CD4-positive, alpha-beta memory T cell (primary cell): ENCODE measurements at regions not wholly inside any gene's neighbourhood (a gene's known extent, or its start where the extent isn't known, plus 50 kb on each side); places are given as distances from the start of the nearest gene placed in this dataset.

Experiments
- CTCF ChIA-PET: fragments of 350-600 bp; sonication (Branson Sonifier 250); formaldehyde crosslinking; loops from one replicate; lab custom pipeline; 2021; ENCODE audit warnings: inconsistent platforms; ENCODE audit not compliant: partially characterized antibody; lab: Charles Lee
- POLR2A ChIA-PET: fragments of 350-600 bp; sonication (Branson Sonifier 250); formaldehyde crosslinking; loops from one replicate; lab custom pipeline; 2021; ENCODE audit not compliant: partially characterized antibody; lab: Charles Lee
- DNase-seq, 5 donors: peaks; one replicate each; pipeline versions ENCODE4 v3.0.0 to v3.0.0-alpha.2; 2020 to 2022; ENCODE audit warnings: mixed read lengths in 1 of 5
- H3K27ac ChIP-seq: one replicate; pipeline ENCODE4 v1.7.0; 2013; ENCODE audit warnings: low read depth, low read length
- H3K27me3 ChIP-seq: 2 replicates; pipeline ENCODE4 v1.7.0; 2013; ENCODE audit warnings: mild to moderate bottlenecking, low read length, moderate library complexity; ENCODE audit not compliant: insufficient read depth
- H3K36me3 ChIP-seq: 2 replicates; pipeline ENCODE4 v1.7.0; 2013; ENCODE audit warnings: mild to moderate bottlenecking, low read length, moderate library complexity; ENCODE audit not compliant: insufficient read depth
- H3K4me1 ChIP-seq: 2 replicates; pipeline ENCODE4 v1.7.0; 2013; ENCODE audit warnings: mild to moderate bottlenecking, low read length, moderate library complexity; ENCODE audit not compliant: insufficient read depth
- H3K4me3 ChIP-seq, 2 donors: one replicate each; pipeline ENCODE4 v1.7.0; 2013; ENCODE audit warnings: low read length in 2 of 2, mild to moderate bottlenecking in 1 of 2
- H3K9me3 ChIP-seq, 2 donors: one replicate each; pipeline ENCODE4 v1.7.0; 2013; ENCODE audit warnings: low read length in 2 of 2, control low read depth in 1 of 2; ENCODE audit not compliant: control insufficient read depth in 1 of 2
- H3K27ac Mint-ChIP-seq, 7 donors: one replicate each; pipeline ENCODE4 v1.8.0; 2020 to 2021; ENCODE audit warnings: mixed read lengths in 7 of 7, mild to moderate bottlenecking in 6 of 7, inconsistent platforms in 3 of 7, moderate library complexity in 3 of 7
- H3K27me3 Mint-ChIP-seq, 2 donors: one replicate each; pipeline ENCODE4 v1.8.0; 2020 to 2021; ENCODE audit warnings: mixed read lengths in 2 of 2
- H3K36me3 Mint-ChIP-seq, 2 donors: one replicate each; pipeline ENCODE4 v1.8.0; 2020 to 2021; ENCODE audit warnings: mixed read lengths in 2 of 2, inconsistent platforms in 1 of 2, mild to moderate bottlenecking in 1 of 2
- H3K4me1 Mint-ChIP-seq, 4 donors: one replicate each; pipeline ENCODE4 v1.8.0; 2020 to 2021; ENCODE audit warnings: mixed read lengths in 4 of 4, mild to moderate bottlenecking in 1 of 4
- H3K4me3 Mint-ChIP-seq, 8 donors: one replicate each; pipeline ENCODE4 v1.8.0; 2020 to 2021; ENCODE audit warnings: mixed read lengths in 8 of 8, mild to moderate bottlenecking in 7 of 8, moderate library complexity in 6 of 8, inconsistent platforms in 3 of 8
- H3K9me3 Mint-ChIP-seq, 8 donors: one replicate each; pipeline ENCODE4 v1.8.0; 2020 to 2021; ENCODE audit warnings: mixed read lengths in 8 of 8, mild to moderate bottlenecking in 5 of 8, inconsistent platforms in 3 of 8, moderate library complexity in 1 of 8
- intact Hi-C: fragments of 100-400 bp; cut with micrococcal nuclease; formaldehyde crosslinking; loops from one replicate; pipeline ENCODE4 v1.15.1; 2023

DNA sequence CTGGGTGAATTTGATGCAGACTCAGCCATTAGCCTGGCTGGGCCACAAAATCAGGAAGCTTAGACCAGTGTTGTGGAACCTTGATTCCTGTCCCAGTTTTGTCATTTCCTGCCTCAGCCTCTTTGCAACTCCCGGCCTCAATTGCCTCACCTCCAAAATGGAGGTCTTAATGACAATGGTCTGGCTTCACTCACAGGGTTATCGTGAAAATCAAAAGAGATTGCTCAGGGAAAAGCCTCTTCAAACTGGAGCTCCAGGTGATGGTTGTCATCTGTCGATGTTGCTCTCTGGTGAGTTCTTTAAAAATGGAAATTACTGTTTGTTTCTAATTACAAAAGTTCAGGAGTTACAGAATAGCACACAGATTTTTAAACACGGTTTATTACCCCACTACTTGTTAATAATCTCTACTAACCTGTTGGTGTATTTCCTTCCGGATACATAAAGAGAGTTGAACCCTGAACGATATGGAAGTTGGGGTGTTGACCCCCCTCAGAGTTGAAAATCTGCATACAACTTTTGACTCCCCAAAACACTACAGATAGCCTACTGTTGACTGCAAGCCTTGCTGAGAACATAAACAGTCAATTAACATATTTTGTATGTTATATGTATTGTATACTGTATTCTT lies 109.9 kb upstream of the CPEB4 start:
- Mint-ChIP-seq H3K27ac (peak overlapping the region in 3 of 7 donors; percentile 6 to 56 (median 50)), H3K27me3 (no peaks in the 10 kb centered on the region), H3K9me3 (no peaks in the 10 kb centered on the region), H3K36me3 (no peaks in the 10 kb centered on the region), H3K4me1 (peaks cover 9 to 27% (median 20%) of the 10 kb centered on the region in 4 donors), H3K4me3 (no peak overlapping the region)
- DNase-seq, result no peak
- intact Hi-C loops, result no loop called here
- no peaks in the 10 kb centered on the region for H3K9me3 ChIP-seq
- H3K27me3 ChIP-seq, result no peaks in the 10 kb centered on the region
- no peaks in the 10 kb centered on the region for H3K36me3 ChIP-seq
- no peak overlapping the region for H3K4me3 ChIP-seq
- ChIA-PET POLR2A (interaction anchor here (1.4 kb wide), 1 partner anchor 111 kb away, joined by 3 read pairs; no protein-coding TSS in a partner anchor), CTCF (no interaction called here)
- H3K4me1 ChIP-seq, result peaks cover 16% of the 10 kb centered on the region
- no peak overlapping the region for H3K27ac ChIP-seq

DNA sequence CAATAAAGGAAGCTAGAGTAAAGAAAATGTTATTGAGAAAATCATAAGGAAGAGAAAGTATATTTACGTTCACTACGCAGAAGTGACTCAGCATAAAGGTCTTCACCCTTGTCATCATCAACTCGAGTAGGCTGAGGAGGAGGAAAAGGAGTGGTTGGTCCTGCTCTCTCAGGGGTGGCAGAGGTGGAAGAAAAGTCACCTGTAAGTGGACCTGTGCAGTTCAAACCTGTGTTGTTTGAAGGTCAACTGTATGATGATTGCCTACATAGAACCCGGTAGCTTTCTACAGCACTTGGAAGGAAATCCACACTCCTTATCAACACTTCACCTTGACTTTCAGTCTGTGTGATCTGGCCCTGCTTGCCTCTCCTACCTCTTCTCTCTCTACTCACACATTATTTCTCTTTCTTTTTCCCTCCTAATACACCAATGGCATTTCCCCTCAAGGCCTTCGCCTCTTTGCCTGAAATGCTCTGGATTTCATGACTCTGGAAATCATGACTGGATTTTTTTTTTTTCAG lies 109.3 kb upstream of the CPEB4 start:
- Mint-ChIP-seq H3K4me3 (no peak overlapping the region), H3K4me1 (peaks cover 9 to 27% (median 20%) of the 10 kb centered on the region in 4 donors), H3K27ac (peak overlapping the region in 4 of 7 donors; percentile 1 to 69 (median 34)), H3K9me3 (no peaks in the 10 kb centered on the region), H3K27me3 (no peaks in the 10 kb centered on the region), H3K36me3 (no peaks in the 10 kb centered on the region)
- CTCF ChIA-PET, result no interaction called here
- POLR2A ChIA-PET, result no interaction called here
- no peak for DNase-seq
- no peaks in the 10 kb centered on the region for H3K36me3 ChIP-seq
- no peak overlapping the region for H3K27ac ChIP-seq
- no peaks in the 10 kb centered on the region for H3K9me3 ChIP-seq
- no peak overlapping the region for H3K4me3 ChIP-seq
- H3K27me3 ChIP-seq, result no peaks in the 10 kb centered on the region
- intact Hi-C loops, result no loop called here
- H3K4me1 ChIP-seq, result peaks cover 16% of the 10 kb centered on the region

DNA sequence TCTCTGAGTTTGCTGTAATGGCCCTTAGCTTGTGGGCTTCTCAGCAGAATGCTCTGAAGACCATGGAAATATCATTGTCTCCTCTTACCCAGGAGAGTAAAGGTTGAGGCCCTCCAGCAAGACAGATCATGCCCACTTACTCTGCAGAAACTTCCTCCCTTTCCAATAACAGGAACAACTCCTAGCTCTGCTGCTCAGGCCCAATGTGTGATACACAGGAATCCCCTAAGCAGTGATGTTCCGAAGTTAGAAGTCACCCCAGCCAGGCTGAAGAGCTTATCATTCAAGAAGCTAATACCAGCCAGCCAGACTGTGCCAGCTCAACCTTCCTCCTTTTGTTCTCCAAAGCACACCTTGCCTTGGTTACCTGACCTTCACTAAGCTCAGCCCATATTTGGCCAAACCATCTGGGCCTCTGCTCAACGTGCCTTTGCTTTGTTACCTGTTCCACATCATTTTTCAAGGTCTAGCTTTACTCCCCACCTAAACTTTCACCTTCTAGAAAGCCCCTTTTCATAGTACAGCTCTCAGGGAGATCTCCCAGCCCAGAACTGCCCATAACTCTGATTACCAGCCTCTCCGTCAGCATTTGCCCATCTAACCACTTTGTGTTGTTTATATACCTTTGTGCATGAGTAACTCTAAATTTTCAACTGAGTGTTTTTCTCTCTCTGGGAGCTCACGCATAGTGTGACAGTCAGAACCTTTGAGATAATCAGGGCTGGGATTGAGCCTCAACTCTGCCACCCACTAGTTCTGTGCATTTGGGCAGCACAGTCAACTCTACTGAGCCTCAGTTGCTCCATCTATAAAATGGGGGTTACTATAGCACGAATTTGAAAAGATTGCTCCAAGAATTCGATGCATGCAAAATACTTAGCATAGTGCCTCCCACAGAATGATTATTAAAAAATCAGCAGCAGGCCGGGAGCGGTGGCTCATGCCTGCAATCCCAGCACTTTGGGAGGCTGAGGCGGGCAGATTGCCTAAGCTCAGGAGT lies 107.6 kb upstream of the CPEB4 start:
- peak overlapping the region in 3 of 7 donors; percentile 15 to 43 (median 32) for H3K27ac Mint-ChIP-seq
- POLR2A ChIA-PET, result interaction anchor here (0.7 kb wide), 1 partner anchor 27 kb away, joined by 3 read pairs; no protein-coding TSS in a partner anchor
- intact Hi-C loops, result loop anchor here (10.0 kb wide), 1 partner anchor 166 kb away; the partner anchor contains the start of gene BOD1

GRCh38 chr5:173781432-173781815 lies 106.7 kb upstream of the CPEB4 start:
- Histone ChIP-seq H3K9me3 (no peaks in the 10 kb centered on the region), H3K4me1 (peaks cover 21% of the 10 kb centered on the region), H3K27me3 (no peaks in the 10 kb centered on the region), H3K36me3 (no peaks in the 10 kb centered on the region), H3K27ac (peak overlapping the region; percentile 6), H3K4me3 (no peak overlapping the region)
- H3K27me3 Mint-ChIP-seq, result no peaks in the 10 kb centered on the region
- peaks cover 11 to 44% (median 20%) of the 10 kb centered on the region in 4 donors for H3K4me1 Mint-ChIP-seq
- H3K36me3 Mint-ChIP-seq, result no peaks in the 10 kb centered on the region
- ChIA-PET POLR2A (no interaction called here), CTCF (no interaction called here)
- intact Hi-C loops, result loop anchor here (10.0 kb wide), 1 partner anchor 167 kb away; the partner anchor contains the start of gene BOD1
- H3K27ac Mint-ChIP-seq, result peak overlapping the region; percentile 81 to 96 (median 90)
- H3K4me3 Mint-ChIP-seq, result peak overlapping the region in 6 of 8 donors; percentile 5 to 64 (median 56)
- DNase-seq, result no peak
- H3K9me3 Mint-ChIP-seq, result no peaks in the 10 kb centered on the region

More for the DNA sequence above, 107.6 kb upstream of the CPEB4 start:
- Mint-ChIP-seq H3K36me3 (no peaks in the 10 kb centered on the region), H3K27me3 (no peaks in the 10 kb centered on the region), H3K9me3 (no peaks in the 10 kb centered on the region), H3K4me1 (peaks cover 10 to 39% (median 20%) of the 10 kb centered on the region in 4 donors), H3K4me3 (no peak overlapping the region)
- H3K4me1 ChIP-seq, result peaks cover 17% of the 10 kb centered on the region
- H3K4me3 ChIP-seq, result no peak overlapping the region
- DNase-seq, result no peak
- no peak overlapping the region for H3K27ac ChIP-seq
- H3K9me3 ChIP-seq, result no peaks in the 10 kb centered on the region
- no peaks in the 10 kb centered on the region for H3K36me3 ChIP-seq
- CTCF ChIA-PET, result interaction anchor here (0.8 kb wide), 1 partner anchor 164 kb away, joined by 3 read pairs; the partner anchor contains the start of gene BOD1
- no peaks in the 10 kb centered on the region for H3K27me3 ChIP-seq

DNA sequence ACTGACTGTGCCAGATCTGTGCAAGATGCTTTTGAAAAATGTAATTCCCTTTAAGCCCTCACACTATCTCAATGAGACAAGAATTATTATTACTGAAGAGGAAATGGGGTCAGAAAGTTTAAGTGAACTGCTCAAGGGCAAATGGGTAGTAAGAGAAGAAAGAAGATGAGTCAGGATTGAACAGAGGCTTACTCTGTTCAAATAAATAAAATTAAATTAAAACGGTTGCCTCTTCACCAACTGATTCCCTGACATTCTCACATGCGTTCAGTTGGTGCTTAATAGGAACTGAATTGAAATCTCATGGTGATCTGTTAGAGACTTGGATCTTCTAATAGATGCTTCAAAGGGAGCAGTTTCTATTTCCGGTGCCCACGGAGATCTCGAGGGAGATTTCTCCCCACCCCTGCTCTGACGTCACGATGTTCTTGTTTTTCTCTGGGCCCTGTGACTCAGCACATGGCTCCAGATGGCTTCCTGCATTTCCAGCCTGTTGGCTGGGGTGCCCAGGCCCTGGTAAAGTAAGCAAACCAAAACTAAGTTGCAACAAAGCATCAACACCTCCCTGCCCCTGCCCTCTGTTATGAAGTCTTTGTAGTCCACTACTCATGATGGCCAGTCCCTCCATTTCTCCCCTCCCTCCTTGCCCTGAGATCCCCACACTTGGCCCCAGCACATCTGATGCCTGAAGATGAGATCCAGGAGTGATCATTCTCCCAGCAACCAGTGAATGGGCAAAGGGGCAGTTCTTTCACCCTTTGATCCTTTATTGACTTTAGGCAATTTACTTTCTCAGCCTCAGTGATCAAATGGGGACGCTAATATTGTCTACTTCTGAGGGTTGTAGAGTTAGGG lies 106.1 kb upstream of the CPEB4 start:
- ChIA-PET POLR2A (interaction anchor here (1.0 to 1.2 kb wide), 2 partner anchors 103 to 136 kb away, joined by 4 to 5 read pairs; no protein-coding TSS in a partner anchor), CTCF (no interaction called here)
- DNase-seq, result peak; percentile 71 to 84 (median 73)
- H3K4me3 Mint-ChIP-seq, result peak overlapping the region in 7 of 8 donors; percentile 5 to 64 (median 57)
- Histone ChIP-seq H3K27ac (peak overlapping the region; percentile 6), H3K4me3 (no peak overlapping the region), H3K36me3 (no peaks in the 10 kb centered on the region), H3K4me1 (peaks cover 21% of the 10 kb centered on the region), H3K9me3 (no peaks in the 10 kb centered on the region), H3K27me3 (no peaks in the 10 kb centered on the region)
- no peaks in the 10 kb centered on the region for H3K36me3 Mint-ChIP-seq
- no peaks in the 10 kb centered on the region for H3K9me3 Mint-ChIP-seq
- H3K4me1 Mint-ChIP-seq, result peaks cover 11 to 50% (median 20%) of the 10 kb centered on the region in 4 donors
- H3K27me3 Mint-ChIP-seq, result no peaks in the 10 kb centered on the region
- peak overlapping the region; percentile 81 to 96 (median 90) for H3K27ac Mint-ChIP-seq
- intact Hi-C loops, result loop anchor here (2.0 to 10.0 kb wide), 3 partner anchors 107 to 167 kb away; partner anchors contain the start of genes BOD1 and CPEB4

GRCh38 chr5:173782671-173783101 lies 105.5 kb upstream of the CPEB4 start:
- H3K36me3 Mint-ChIP-seq, result no peaks in the 10 kb centered on the region
- DNase-seq, result no peak
- Histone ChIP-seq H3K27me3 (no peaks in the 10 kb centered on the region), H3K36me3 (no peaks in the 10 kb centered on the region), H3K9me3 (no peaks in the 10 kb centered on the region), H3K4me3 (no peak overlapping the region), H3K27ac (no peak overlapping the region), H3K4me1 (peaks cover 21% of the 10 kb centered on the region)
- no peaks in the 10 kb centered on the region for H3K9me3 Mint-ChIP-seq
- peak overlapping the region; percentile 18 to 96 (median 87) for H3K27ac Mint-ChIP-seq
- intact Hi-C loops, result loop anchor here (2.0 to 10.0 kb wide), 3 partner anchors 106 to 168 kb away; partner anchors contain the start of genes BOD1 and CPEB4
- ChIA-PET POLR2A (interaction anchor here (1.0 to 1.2 kb wide), 2 partner anchors 102 to 135 kb away, joined by 4 to 5 read pairs; no protein-coding TSS in a partner anchor), CTCF (no interaction called here)
- H3K4me3 Mint-ChIP-seq, result no peak overlapping the region
- H3K4me1 Mint-ChIP-seq, result peaks cover 11 to 51% (median 18%) of the 10 kb centered on the region in 4 donors
- no peaks in the 10 kb centered on the region for H3K27me3 Mint-ChIP-seq
